ELF-1 (cell line): ENCODE measurements at regions not wholly inside any gene's neighbourhood (a gene's known extent, or its start where the extent isn't known, plus 50 kb on each side); places are given as distances from the start of the nearest gene placed in this dataset.

ENCODE experiments used
- DNase-seq: peaks from one replicate; pipeline ENCODE4 v3.0.0-alpha.2; 2016; ENCODE audit warnings: low read depth, low spot score

GRCh38 chr19:29372461-29372860, 153.3 kb upstream of the VSTM2B start:
- DNase-seq = peak; percentile 89

- DNase-seq = no peak
These were observed 152.6 kb upstream of the VSTM2B start for GRCh38 chr19:29372921-29373797.

DNA sequence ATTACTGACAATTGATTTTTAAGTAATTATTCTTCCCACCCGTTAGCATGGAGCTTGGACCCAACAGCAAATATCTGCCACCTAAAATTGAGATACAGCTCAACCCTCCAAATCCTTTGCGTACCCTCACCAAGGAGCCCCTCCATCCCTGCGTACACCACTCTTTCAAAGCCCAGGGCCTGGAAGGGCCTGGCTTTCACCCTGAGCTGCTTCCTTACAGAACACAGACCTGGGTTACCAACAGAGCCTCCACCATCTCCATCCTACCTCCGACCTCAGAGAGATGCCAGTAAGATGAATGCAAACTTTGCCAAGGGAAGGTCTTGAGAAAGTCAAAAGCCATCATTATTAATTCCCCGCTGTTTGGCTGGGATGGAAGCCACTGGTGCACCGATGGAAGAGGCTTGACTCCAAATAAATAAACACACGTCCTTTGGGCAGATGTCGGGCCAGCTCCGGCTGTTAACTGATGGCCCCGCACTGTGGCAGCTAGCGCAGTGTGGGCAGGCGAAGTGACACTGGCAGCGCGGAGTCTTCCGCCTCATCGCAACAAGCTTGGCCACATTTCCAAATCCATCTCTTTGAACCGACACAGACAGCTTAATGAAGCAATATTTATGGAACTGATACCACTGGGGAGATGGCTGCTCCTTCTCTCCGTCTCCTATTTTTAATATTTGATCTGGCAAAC, 150.2 kb upstream of the VSTM2B start:
- no peak for DNase-seq

DNA sequence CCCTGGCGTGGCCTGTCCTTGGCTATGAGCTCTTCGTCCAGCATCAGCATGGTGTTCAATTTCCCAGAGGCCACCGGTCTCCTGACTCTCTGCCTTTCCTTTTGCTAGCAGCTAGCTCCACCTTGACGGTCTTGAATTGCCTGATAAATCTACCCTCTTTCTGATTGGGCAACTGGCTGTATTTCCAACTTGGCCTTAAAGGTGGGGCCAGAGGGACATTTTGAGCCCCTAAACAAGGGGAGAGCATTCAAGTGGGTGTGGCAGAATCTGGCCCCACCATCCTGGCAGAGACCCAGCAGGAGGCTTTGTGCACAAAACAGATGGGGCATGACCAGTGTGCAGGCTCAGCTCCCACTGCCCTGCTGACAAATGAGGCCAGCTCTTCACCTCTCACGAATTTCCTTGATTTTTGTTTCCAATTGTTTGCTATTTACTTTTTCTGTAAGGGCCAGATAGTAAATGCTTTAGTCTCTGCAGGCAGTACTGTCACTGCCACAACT, 148.9 kb upstream of the VSTM2B start:
- no peak for DNase-seq

DNA sequence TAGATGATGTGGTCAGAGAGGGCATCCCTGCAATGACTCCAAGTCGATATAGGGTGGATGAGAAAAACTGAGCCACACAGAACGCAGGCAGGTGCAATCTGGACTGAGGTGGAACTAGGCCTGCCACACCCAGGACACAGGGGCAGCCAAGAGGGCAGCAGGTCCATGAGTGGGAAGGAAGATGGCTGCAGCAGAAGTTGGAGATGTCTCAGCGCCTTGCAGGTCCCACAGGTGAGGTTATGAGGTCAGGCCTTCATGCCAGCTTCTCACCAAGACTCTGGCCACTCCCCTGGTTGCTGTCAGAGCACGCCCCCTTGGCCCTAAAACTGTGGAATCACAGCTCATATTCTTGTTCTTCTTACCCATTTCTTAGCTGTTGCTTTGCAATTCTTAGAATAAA, 147.7 kb upstream of the VSTM2B start:
- no peak for DNase-seq

DNA sequence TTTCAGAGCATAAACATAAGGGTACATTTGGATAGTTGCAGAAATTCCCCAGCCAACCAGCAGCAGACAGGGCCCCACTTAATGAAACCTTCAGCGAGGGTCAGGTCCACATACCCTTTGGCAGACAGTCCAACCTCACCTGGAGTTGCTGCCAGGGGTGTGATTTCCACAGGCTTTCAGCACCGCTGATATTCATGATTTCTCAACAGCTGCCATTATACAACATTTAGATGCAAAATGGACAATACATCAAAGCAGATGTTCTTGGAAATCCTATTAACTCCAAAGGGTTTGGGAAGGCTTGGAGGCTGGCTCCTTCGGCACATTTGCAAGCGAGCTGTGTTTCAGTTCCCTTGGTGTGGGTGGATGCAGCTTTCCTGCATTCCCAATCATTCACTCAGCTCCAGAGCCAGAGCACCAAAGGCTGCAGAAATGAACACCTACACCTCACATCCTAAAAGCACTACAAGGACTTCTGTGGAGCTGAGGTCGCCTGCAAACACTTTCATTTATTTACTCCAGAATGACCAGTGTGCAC, 147.2 kb upstream of the VSTM2B start:
- no peak for DNase-seq

GRCh38 chr19:29379257-29380021, 146.4 kb upstream of the VSTM2B start:
- DNase-seq = no peak

DNA sequence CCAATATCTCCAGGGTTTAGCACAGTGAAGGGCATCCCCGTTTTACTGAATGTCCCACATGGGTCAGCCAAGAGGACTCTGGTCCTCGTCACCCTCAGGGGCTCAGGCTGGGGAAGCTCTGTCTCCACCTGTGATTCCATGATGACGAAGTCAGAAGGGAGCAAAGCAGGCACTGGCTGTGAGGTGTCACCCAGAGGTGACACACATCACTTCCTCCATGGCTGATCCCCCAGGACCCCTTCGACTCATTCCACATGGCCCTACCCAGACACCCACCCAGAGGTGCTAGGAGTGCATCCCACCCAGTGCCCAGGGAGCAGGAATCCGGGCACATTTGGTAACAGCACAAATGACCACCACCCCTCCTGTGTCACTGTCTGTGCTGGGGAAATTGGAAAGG, 145.2 kb upstream of the VSTM2B start:
- DNase-seq = no peak

- no peak for DNase-seq
These were observed 144.2 kb upstream of the VSTM2B start for GRCh38 chr19:29381353-29382203.

GRCh38 chr19:29383696-29384095, 142.1 kb upstream of the VSTM2B start:
- no peak for DNase-seq

GRCh38 chr19:29384656-29385055, 141.1 kb upstream of the VSTM2B start:
- DNase-seq = no peak

DNA sequence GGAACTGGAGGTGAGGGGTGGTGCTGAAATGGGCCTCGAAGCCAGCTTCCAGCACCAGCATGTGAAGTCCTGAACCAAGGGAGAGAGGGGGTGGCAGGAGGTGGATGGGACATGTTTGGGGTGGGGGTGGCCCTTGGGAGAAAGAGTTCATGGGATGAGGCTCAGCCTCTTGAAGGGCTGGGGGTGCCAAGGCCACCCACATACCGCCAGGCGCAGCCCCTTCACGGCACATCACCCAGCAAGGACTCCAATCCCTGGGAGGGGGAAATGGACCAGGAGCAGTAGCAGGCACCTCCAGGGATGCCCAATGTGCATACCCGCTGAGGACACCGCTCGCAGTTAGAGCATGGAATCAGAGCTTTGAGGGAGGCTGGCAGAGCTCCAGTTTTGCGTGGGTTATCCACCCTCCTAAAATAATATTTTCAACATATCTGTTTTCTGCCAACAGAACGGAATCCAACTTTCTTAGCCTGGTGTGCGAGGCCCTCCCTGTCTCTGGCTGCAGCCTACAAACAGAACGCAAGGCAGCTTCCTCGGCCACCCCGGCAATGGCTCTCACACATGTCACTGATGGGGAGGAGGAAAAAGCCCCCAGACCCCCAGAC, 140.5 kb upstream of the VSTM2B start:
- no peak for DNase-seq

GRCh38 chr19:29386970-29387369, 138.8 kb upstream of the VSTM2B start:
- DNase-seq = no peak

DNA sequence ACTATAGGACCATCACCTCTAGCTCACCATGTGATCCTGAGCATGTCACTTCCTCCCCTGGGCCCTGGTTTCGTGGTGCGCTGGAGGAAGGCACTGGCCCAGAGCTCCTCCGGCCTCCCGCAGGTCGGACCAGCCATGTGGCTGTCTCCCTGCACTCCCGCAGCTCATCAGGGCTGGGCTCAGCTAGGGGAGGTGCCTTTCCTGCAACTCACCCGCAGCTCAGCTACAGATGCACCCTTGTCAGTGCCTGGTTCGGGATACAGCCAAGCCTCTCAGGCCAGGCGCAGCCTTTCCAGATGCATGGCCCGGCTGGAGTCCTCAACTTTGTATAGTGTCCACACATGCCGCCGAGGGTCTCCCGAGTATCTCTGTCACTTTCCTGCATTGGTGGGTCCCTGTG, 138.2 kb upstream of the VSTM2B start:
- DNase-seq = no peak

- no peak for DNase-seq
These were observed 136.3 kb upstream of the VSTM2B start for GRCh38 chr19:29389495-29389894.

DNA sequence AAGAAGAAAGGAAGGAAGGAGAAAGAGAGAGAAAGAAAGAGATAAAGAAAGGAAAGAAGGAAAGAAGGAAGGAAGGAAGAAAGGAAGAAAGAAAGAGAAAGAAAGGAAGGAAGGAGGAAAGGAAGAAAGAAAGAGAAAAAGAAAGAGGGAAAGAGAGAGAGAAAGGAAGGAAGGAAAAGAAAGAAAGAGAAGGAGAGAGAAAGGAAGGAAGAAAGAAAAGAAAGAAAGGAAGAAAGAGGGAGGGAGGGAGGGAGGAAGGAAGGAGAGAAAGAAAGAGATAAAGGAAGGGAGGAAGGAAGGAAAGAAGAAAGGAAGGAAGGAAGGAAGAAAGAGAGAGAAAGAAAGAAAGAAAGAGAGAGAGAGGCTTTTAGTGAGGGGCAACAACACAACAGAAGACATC, 135.1 kb upstream of the VSTM2B start:
- DNase-seq = no peak

DNA sequence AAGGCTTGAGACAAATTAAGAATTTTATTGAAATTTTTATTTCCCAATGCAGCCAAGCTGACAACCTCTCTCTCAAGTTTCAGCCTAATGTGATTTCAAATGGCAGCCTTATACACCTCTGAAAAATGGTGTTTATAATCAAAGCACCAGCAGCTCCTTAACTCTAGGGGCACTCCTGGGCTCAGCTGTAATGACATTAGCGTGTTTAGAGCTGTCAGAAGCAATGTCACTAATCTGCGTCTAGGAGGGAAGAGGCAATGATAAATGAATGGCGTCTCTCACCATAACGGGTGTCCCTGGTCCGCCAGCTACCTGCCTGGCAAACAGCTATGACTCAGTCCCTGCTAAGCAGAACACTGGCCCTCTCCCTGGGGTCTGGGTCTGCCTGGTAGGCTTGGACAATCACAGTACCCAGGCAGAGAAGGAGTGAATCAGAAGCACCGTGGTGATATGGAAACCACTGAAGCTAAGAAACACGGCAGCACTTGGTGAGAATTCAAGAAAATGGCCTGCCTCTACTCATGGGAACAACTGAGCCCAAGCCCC, 131.8 kb upstream of the VSTM2B start:
- no peak for DNase-seq

- DNase-seq = no peak
These were observed 130.6 kb upstream of the VSTM2B start for GRCh38 chr19:29395111-29395733.

DNA sequence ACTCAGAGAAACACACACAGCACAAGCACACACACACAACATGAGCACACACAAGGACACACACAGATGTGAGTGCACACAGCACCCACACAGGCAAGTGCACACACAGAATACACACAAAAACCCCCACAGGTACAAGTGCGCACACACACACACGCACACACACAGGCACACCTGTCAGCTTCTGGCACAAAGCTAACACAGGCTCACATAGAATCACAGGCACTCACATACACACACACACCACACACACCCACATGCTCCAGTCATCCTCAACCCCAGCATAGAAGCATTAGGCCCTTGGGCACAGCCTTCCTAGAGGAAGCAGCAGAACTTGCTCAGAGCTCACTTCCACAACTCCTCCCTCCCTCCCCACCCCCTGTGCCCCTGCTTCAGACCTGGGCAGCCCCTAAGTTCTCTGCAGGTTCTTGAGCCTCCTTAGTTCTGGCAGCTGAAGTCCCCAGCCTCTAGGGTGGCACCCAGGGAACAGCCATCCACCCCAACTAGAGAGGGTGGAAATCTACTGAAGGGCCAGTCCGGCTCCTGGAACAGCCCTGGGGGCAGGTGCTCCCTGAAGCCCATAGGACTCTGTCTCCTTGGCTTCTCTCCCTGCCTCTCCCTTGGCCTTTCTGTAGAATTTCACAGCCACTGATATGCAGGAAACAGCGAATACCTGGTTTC, 129.9 kb upstream of the VSTM2B start:
- no peak for DNase-seq
